GM12878 (cell line): ENCODE measurements at regions not wholly inside any gene's neighbourhood (a gene's known extent, or its start where the extent isn't known, plus 50 kb on each side); places are given as distances from the start of the nearest gene placed in this dataset.

Experiments
- ATAC-seq: fragments of 200-7000 bp; cut with Tn5 transposase; 3 replicates; pipeline ENCODE4 v1.9.1; 2020; ENCODE audit warnings: mild to moderate bottlenecking, moderate library complexity
- BruUV-seq: library from RNA; stranded (reverse); fragments of 400-500 nt; replicated peaks from 2 replicates; lab custom pipeline; 2021; lab: Mats Ljungman, UMichigan
- CTCF ChIA-PET: fragments of 300-600 bp; sonication (Branson Sonifier 250); formaldehyde crosslinking; extraction: SDS; loops from one replicate; lab custom pipeline; 2021; ENCODE audit warnings: inconsistent platforms; lab: Yijun Ruan, JAX
- POLR2A ChIA-PET: fragments of 350-600 bp; formaldehyde crosslinking; extraction: SDS; loops from one replicate; lab custom pipeline; 2021; ENCODE audit warnings: inconsistent platforms; lab: Charles Lee
- RAD21 ChIA-PET: fragments of 300-600 bp; sonication (Branson Sonifier 250); formaldehyde crosslinking; loops from one replicate; lab custom pipeline; 2023; ENCODE audit warnings: antibody characterized with exemption; ENCODE audit not compliant: unreplicated experiment; lab: Charles Lee
- SMC1A ChIA-PET: fragments of 300-600 bp; sonication (Branson Sonifier 250); formaldehyde crosslinking; loops from one replicate; lab custom pipeline; 2023; ENCODE audit not compliant: unreplicated experiment, uncharacterized antibody; lab: Charles Lee
- DNase-seq: peaks from one replicate; pipeline ENCODE4 v3.0.0-alpha.2; 2011; ENCODE audit warnings: low read depth, low spot score
- FAIRE-seq: peaks from 3 replicates; lab custom pipeline; 2011; peaks lifted over from hg19 to GRCh38; lab: Jason Lieb, UNC
- H2AFZ ChIP-seq: 2 replicates; pipeline ENCODE4 v1.6.0; 2011; ENCODE audit warnings: low read depth, low read length, control low read depth; ENCODE audit not compliant: control insufficient read depth
- H3K27ac ChIP-seq: 2 replicates; pipeline ENCODE4 v1.5.1; 2011; ENCODE audit warnings: control low read depth; ENCODE audit not compliant: control insufficient read depth, insufficient read depth
- H3K27me3 ChIP-seq, 2 experiments: replicated peaks in 1 of 2; 2 replicates each; pipeline versions ENCODE4 v1.6.0 to v1.6.1; 2011; ENCODE audit warnings: low read length in 1 of 2; ENCODE audit not compliant: control insufficient read depth in 2 of 2, insufficient read depth in 2 of 2
- H3K36me3 ChIP-seq, 2 experiments: 2 replicates each; pipeline ENCODE4 v1.5.1; 2011; ENCODE audit warnings: low read length in 1 of 2; ENCODE audit not compliant: control insufficient read depth in 2 of 2, insufficient read depth in 2 of 2
- H3K4me1 ChIP-seq: 2 replicates; pipeline ENCODE4 v1.6.1; 2011; ENCODE audit warnings: mild to moderate bottlenecking, low read length, moderate library complexity, mixed read lengths; ENCODE audit not compliant: control insufficient read depth, insufficient read depth
- H3K4me2 ChIP-seq: 2 replicates; pipeline ENCODE4 v1.6.0; 2011; ENCODE audit warnings: control low read depth; ENCODE audit not compliant: control insufficient read depth, insufficient read depth
- H3K4me3 ChIP-seq: fragments of 200-600 bp; sonication (generic); 2 replicates; pipeline ENCODE4 v1.5.1; 2016
- H3K79me2 ChIP-seq: 2 replicates; pipeline ENCODE4 v1.6.0; 2011; ENCODE audit warnings: low read length; ENCODE audit not compliant: control insufficient read depth, insufficient read depth
- H3K9ac ChIP-seq: 2 replicates; pipeline ENCODE4 v1.8.0; 2011; ENCODE audit warnings: low read length, control low read depth, mixed read lengths; ENCODE audit not compliant: control insufficient read depth, insufficient read depth
- H3K9me3 ChIP-seq: replicated peaks from 3 replicates; pipeline ENCODE4 v1.5.1; 2011; ENCODE audit warnings: mild to moderate bottlenecking, low read length; ENCODE audit not compliant: control insufficient read depth, insufficient read depth
- H4K20me1 ChIP-seq: 2 replicates; pipeline ENCODE4 v1.6.0; 2011; ENCODE audit not compliant: control insufficient read depth, insufficient read depth
- CREM ChIP-seq: IDR thresholded peaks from 2 replicates; pipeline ENCODE4 v1.6.1; 2014; ENCODE audit warnings: antibody characterized with exemption, low read depth
- DPF2 ChIP-seq: fragments of 450-650 bp; IDR thresholded peaks from 2 replicates; pipeline ENCODE4 v1.6.1; 2017; ENCODE audit warnings: mild to moderate bottlenecking
- ESRRA ChIP-seq: IDR thresholded peaks from 2 replicates; pipeline ENCODE4 v1.6.1; 2012; ENCODE audit warnings: mild to moderate bottlenecking, low read length, improper control_type of control experiment
- ETV6 ChIP-seq, 2 experiments: fragments of 450-650 bp in 1 of 2; IDR thresholded peaks in 1 of 2; conservative IDR thresholded peaks in 1 of 2; 2 replicates each; pipeline ENCODE4 v1.6.1; 2014; ENCODE audit warnings: antibody characterized with exemption in 1 of 2, borderline replicate concordance in 1 of 2, low read depth in 1 of 2, mild to moderate bottlenecking in 1 of 2, moderate library complexity in 1 of 2
- HDAC2 ChIP-seq: fragments of 200-600 bp; sonication (generic); IDR thresholded peaks from 2 replicates; pipeline ENCODE4 v1.6.1; 2017
- HDGF ChIP-seq: fragments of 450-650 bp; IDR thresholded peaks from 2 replicates; pipeline ENCODE4 v1.6.1; 2016; ENCODE audit warnings: antibody characterized with exemption
- NFIC ChIP-seq: IDR thresholded peaks from 2 replicates; pipeline ENCODE4 v1.6.1; 2012; ENCODE audit warnings: low read depth, mild to moderate bottlenecking, inconsistent platforms, low read length, moderate library complexity
- NFXL1 ChIP-seq: fragments of 450-650 bp; IDR thresholded peaks from 2 replicates; pipeline ENCODE4 v1.6.1; 2017; ENCODE audit warnings: antibody characterized with exemption, mild to moderate bottlenecking, borderline replicate concordance
- POLR2AphosphoS2 ChIP-seq: IDR thresholded peaks from 2 replicates; pipeline ENCODE4 v1.6.1; 2011; ENCODE audit warnings: low read depth, mild to moderate bottlenecking, low read length, improper control_type of control experiment, moderate library complexity
- RUNX3 ChIP-seq: IDR thresholded peaks from 2 replicates; pipeline ENCODE4 v1.6.1; 2012; ENCODE audit warnings: low read length, inconsistent platforms
- SMAD1 ChIP-seq: fragments of 450-650 bp; IDR thresholded peaks from 2 replicates; pipeline ENCODE4 v1.6.1; 2018; ENCODE audit warnings: mild to moderate bottlenecking, low read depth; ENCODE audit not compliant: partially characterized antibody
- SMAD5 ChIP-seq: IDR thresholded peaks from 2 replicates; pipeline ENCODE4 v1.6.1; 2016; ENCODE audit warnings: antibody characterized with exemption, low read depth
- TCF12 ChIP-seq: IDR thresholded peaks from 2 replicates; pipeline ENCODE4 v1.6.1; 2011; ENCODE audit warnings: low read depth, mild to moderate bottlenecking, low read length
- TCF7 ChIP-seq: IDR thresholded peaks from 2 replicates; pipeline ENCODE4 v1.6.1; 2014; ENCODE audit warnings: antibody characterized with exemption, borderline replicate concordance
- YBX1 ChIP-seq: fragments of 450-650 bp; IDR thresholded peaks from 2 replicates; pipeline ENCODE4 v1.6.1; 2016; ENCODE audit warnings: antibody characterized with exemption
- ZBTB4 ChIP-seq: fragments of 450-650 bp; formaldehyde crosslinking; IDR thresholded peaks from 2 replicates; pipeline ENCODE4 v1.4.0; 2022; ENCODE audit warnings: mild to moderate bottlenecking, moderate library complexity
- WGBS: methylation state at CpG from one replicate; pipeline ENCODE4 v1.1.6; 2016; ENCODE audit warnings: low lambda C conversion rate; ENCODE audit not compliant: insufficient replicate concordance, insufficient coverage; ENCODE audit errors: missing lambda C conversion rate; 5-methylcytosine and 5-hydroxymethylcytosine counted together
- in situ Hi-C: fragments of 300-500 bp; cut with MboI; formaldehyde crosslinking; loops from 9 replicates; pipeline ENCODE4 v1.14.3; 2018; ENCODE audit warnings: mixed read lengths
- intact Hi-C: fragments of 100-400 bp; cut with micrococcal nuclease; formaldehyde crosslinking; loops from one replicate; pipeline ENCODE4 v1.14.2; 2022; ENCODE audit not compliant: unreplicated experiment
- TF ChIP-seq, protein P1 (sequence below): IDR thresholded peaks from 2 replicates; pipeline ENCODE4 v1.6.1; 2012; ENCODE audit warnings: low read depth, low read length, improper control_type of control experiment
- TF ChIP-seq, protein P2 (sequence below): IDR thresholded peaks from 2 replicates; pipeline ENCODE4 v1.6.1; 2011; ENCODE audit warnings: mild to moderate bottlenecking, low read depth, low read length, moderate library complexity; ENCODE audit not compliant: insufficient replicate concordance

GRCh38 chr14:75339059-75339458 lies 60.4 kb downstream of the FOS start:
- 73% methylated on average over 4 of the region's 4 CpGs for WGBS
- intact Hi-C loops, result no loop called here
- ChIA-PET POLR2A (no interaction called here), CTCF (interaction anchor here (1.1 to 1.6 kb wide), 3 partner anchors 11 to 115 kb away, joined by 3 to 6 read pairs (median 5); no protein-coding TSS in a partner anchor), SMC1A (interaction anchor here (1.5 to 1.7 kb wide), 2 partner anchors 54 to 91 kb away, joined by 3 to 4 read pairs; no protein-coding TSS in a partner anchor), RAD21 (interaction anchor here (1.3 to 1.7 kb wide), 2 partner anchors 115 to 148 kb away, joined by 4 read pairs; no protein-coding TSS in a partner anchor)
- H3K9me3 ChIP-seq, result no peaks in the 10 kb centered on the region
- no peak overlapping the region for H3K4me3 ChIP-seq
- no peaks in the 10 kb centered on the region for H4K20me1 ChIP-seq
- no peak overlapping the region for H2AFZ ChIP-seq
- TF ChIP-seq YBX1 (no peak), ESRRA (no peak), POLR2AphosphoS2 (no peak), CREM (no peak), TCF7 (no peak), HDAC2 (no peak), ETV6 (conservative IDR thresholded peaks at IDR 0.05 in 1 of 2, IDR thresholded peaks at IDR 0.05 in 1 of 2; ENCODE audit: borderline replicate concordance in 1 of 2, low read depth in 1 of 2) (no peak), TCF12 (no peak), NFIC (no peak), ZBTB4 (CRISPR knock-in tag) (no peak), DPF2 (no peak), NFXL1 (no peak), HDGF (no peak), SMAD1 (no peak), SMAD5 (no peak), RUNX3 (no peak)
- TF ChIP-seq, protein P1, sequence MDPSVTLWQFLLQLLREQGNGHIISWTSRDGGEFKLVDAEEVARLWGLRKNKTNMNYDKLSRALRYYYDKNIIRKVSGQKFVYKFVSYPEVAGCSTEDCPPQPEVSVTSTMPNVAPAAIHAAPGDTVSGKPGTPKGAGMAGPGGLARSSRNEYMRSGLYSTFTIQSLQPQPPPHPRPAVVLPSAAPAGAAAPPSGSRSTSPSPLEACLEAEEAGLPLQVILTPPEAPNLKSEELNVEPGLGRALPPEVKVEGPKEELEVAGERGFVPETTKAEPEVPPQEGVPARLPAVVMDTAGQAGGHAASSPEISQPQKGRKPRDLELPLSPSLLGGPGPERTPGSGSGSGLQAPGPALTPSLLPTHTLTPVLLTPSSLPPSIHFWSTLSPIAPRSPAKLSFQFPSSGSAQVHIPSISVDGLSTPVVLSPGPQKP, result no peak
- TF ChIP-seq, protein P2, sequence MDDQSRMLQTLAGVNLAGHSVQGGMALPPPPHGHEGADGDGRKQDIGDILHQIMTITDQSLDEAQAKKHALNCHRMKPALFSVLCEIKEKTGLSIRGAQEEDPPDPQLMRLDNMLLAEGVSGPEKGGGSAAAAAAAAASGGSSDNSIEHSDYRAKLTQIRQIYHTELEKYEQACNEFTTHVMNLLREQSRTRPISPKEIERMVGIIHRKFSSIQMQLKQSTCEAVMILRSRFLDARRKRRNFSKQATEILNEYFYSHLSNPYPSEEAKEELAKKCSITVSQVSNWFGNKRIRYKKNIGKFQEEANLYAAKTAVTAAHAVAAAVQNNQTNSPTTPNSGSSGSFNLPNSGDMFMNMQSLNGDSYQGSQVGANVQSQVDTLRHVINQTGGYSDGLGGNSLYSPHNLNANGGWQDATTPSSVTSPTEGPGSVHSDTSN, result no peak
- DNase-seq (no peak), FAIRE-seq (no peak), ATAC-seq (no peak)
- no TSS peak for BruUV-seq
- no peaks in the 10 kb centered on the region for H3K79me2 ChIP-seq
- H3K27ac ChIP-seq, result no peak overlapping the region
- no peak overlapping the region for H3K4me2 ChIP-seq
- H3K36me3 ChIP-seq, result no peaks in the 10 kb centered on the region
- H3K4me1 ChIP-seq, result peaks cover 51% of the 10 kb centered on the region
- no peak overlapping the region for H3K9ac ChIP-seq
- in situ Hi-C loops, result no loop called here
- no peaks in the 10 kb centered on the region for H3K27me3 ChIP-seq
